ENCODE measurements at regions not wholly inside any gene's neighbourhood (a gene's known extent, or its start where the extent isn't known, plus 50 kb on each side); places are given as distances from the start of the nearest gene placed in this dataset.

- Mint-ChIP-seq H3K4me3 (ENCODE audit: unreplicated experiment) (no peak overlapping the region), H3K4me1 (ENCODE audit: low read depth, unreplicated experiment) (peaks cover 22% of the 10 kb centered on the region), H3K27me3 (ENCODE audit: unreplicated experiment) (peaks cover 2% of the 10 kb centered on the region), H3K36me3 (ENCODE audit: unreplicated experiment) (no peaks in the 10 kb centered on the region), H3K9me3 (ENCODE audit: unreplicated experiment) (peaks cover 2% of the 10 kb centered on the region), H3K27ac (ENCODE audit: unreplicated experiment) (no peak overlapping the region)
- DNase-seq, result no peak
- TF ChIP-seq CTCF (IDR thresholded peaks at IDR 0.05; ENCODE audit: partially characterized antibody, unreplicated experiment), result no peak
These were observed 63.8 kb downstream of the MRPL46 start for GRCh38 chr15:88403351-88403791.

- DNase-seq, result no peak
These were observed 65.1 kb downstream of the MRPL46 start for GRCh38 chr15:88401996-88402656.

GRCh38 chr15:88401251-88401995 is 65.8 kb downstream of the MRPL46 start:
- TF ChIP-seq CTCF (IDR thresholded peaks at IDR 0.05; ENCODE audit: partially characterized antibody, unreplicated experiment), result no peak
- Mint-ChIP-seq H3K9me3 (ENCODE audit: unreplicated experiment) (peaks cover 2% of the 10 kb centered on the region), H3K4me1 (ENCODE audit: low read depth, unreplicated experiment) (peaks cover 24% of the 10 kb centered on the region), H3K36me3 (ENCODE audit: unreplicated experiment) (no peaks in the 10 kb centered on the region), H3K27me3 (ENCODE audit: unreplicated experiment) (peaks cover 2% of the 10 kb centered on the region), H3K27ac (ENCODE audit: unreplicated experiment) (no peak overlapping the region), H3K4me3 (ENCODE audit: unreplicated experiment) (no peak overlapping the region)
- DNase-seq, result no peak

More at GRCh38 chr15:88401996-88402656, 65.1 kb downstream of the MRPL46 start:
- Mint-ChIP-seq H3K9me3 (ENCODE audit: unreplicated experiment) (peaks cover 2% of the 10 kb centered on the region), H3K27ac (ENCODE audit: unreplicated experiment) (peak overlapping the region; percentile 7), H3K4me1 (ENCODE audit: low read depth, unreplicated experiment) (peaks cover 22% of the 10 kb centered on the region), H3K36me3 (ENCODE audit: unreplicated experiment) (no peaks in the 10 kb centered on the region), H3K4me3 (ENCODE audit: unreplicated experiment) (no peak overlapping the region), H3K27me3 (ENCODE audit: unreplicated experiment) (peaks cover 2% of the 10 kb centered on the region)
- no peak for TF ChIP-seq CTCF (IDR thresholded peaks at IDR 0.05; ENCODE audit: partially characterized antibody, unreplicated experiment)

- no peak for DNase-seq
- Mint-ChIP-seq H3K9me3 (ENCODE audit: unreplicated experiment) (peaks cover 2% of the 10 kb centered on the region), H3K4me3 (ENCODE audit: unreplicated experiment) (no peak overlapping the region), H3K4me1 (ENCODE audit: low read depth, unreplicated experiment) (peaks cover 28% of the 10 kb centered on the region), H3K36me3 (ENCODE audit: unreplicated experiment) (no peaks in the 10 kb centered on the region), H3K27ac (ENCODE audit: unreplicated experiment) (no peak overlapping the region), H3K27me3 (ENCODE audit: unreplicated experiment) (peaks cover 2% of the 10 kb centered on the region)
- TF ChIP-seq CTCF (IDR thresholded peaks at IDR 0.05; ENCODE audit: partially characterized antibody, unreplicated experiment), result no peak
These were observed 66.5 kb downstream of the MRPL46 start for GRCh38 chr15:88400591-88401250.
